ENCODE measurements at regions not wholly inside any gene's neighbourhood (a gene's known extent, or its start where the extent isn't known, plus 50 kb on each side); places are given as distances from the start of the nearest gene placed in this dataset.

DNA sequence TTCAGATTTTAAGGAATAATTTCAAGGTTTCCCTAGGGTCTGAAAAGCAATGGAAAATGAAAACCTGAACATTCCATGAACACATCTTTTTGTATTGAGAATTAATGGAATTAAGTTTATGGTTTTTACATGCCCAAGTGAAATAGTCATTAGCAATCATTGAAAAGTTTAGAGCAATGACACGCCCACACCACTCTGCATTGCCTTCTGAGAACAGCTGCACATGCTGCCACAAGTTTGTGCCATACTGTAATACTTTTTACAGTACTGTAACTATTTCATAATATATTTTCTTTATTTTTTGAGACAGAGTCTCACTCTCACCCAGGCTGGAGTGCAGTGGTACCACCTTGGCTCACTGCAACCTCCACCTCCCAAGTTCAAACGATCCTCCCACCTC, 345.2 kb upstream of the PMFBP1 start:
- no peak for DNase-seq
- Histone ChIP-seq H3K36me3 (no peaks in the 10 kb centered on the region), H3K9me3 (peaks cover 0 to 5% (median 2%) of the 10 kb centered on the region in 4 donors), H3K27ac (no peak overlapping the region), H3K4me3 (no peak overlapping the region), H3K4me1 (no peaks in the 10 kb centered on the region), H3K27me3 (no peaks in the 10 kb centered on the region)
- intact Hi-C loops (cut with DNase I) = no loop called here
- WGBS, 2 donors = 96 to 100% methylated on average over 2 of the region's 2 CpGs
- TF ChIP-seq POLR2A (IDR thresholded peaks at IDR 0.05) (no peak), POLR2AphosphoS5 (IDR thresholded peaks at IDR 0.05) (no peak), EP300 (IDR thresholded peaks at IDR 0.05) (no peak)
- TF ChIP-seq, protein P1, sequence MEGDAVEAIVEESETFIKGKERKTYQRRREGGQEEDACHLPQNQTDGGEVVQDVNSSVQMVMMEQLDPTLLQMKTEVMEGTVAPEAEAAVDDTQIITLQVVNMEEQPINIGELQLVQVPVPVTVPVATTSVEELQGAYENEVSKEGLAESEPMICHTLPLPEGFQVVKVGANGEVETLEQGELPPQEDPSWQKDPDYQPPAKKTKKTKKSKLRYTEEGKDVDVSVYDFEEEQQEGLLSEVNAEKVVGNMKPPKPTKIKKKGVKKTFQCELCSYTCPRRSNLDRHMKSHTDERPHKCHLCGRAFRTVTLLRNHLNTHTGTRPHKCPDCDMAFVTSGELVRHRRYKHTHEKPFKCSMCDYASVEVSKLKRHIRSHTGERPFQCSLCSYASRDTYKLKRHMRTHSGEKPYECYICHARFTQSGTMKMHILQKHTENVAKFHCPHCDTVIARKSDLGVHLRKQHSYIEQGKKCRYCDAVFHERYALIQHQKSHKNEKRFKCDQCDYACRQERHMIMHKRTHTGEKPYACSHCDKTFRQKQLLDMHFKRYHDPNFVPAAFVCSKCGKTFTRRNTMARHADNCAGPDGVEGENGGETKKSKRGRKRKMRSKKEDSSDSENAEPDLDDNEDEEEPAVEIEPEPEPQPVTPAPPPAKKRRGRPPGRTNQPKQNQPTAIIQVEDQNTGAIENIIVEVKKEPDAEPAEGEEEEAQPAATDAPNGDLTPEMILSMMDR (IDR thresholded peaks at IDR 0.05) = no peak

GRCh38 chr16:72511171-72511570, 339.2 kb upstream of the PMFBP1 start:
- TF ChIP-seq, protein P1 (IDR thresholded peaks at IDR 0.05) = no peak
- Histone ChIP-seq H3K36me3 (no peaks in the 10 kb centered on the region), H3K4me3 (no peak overlapping the region), H3K4me1 (no peaks in the 10 kb centered on the region), H3K27me3 (no peaks in the 10 kb centered on the region), H3K27ac (no peak overlapping the region), H3K9me3 (peaks cover 0 to 2% (median 0%) of the 10 kb centered on the region in 4 donors)
- intact Hi-C loops (cut with DNase I) = no loop called here
- no peak for DNase-seq
- WGBS, 2 donors = 95% methylated on average over 3 of the region's 3 CpGs

DNA sequence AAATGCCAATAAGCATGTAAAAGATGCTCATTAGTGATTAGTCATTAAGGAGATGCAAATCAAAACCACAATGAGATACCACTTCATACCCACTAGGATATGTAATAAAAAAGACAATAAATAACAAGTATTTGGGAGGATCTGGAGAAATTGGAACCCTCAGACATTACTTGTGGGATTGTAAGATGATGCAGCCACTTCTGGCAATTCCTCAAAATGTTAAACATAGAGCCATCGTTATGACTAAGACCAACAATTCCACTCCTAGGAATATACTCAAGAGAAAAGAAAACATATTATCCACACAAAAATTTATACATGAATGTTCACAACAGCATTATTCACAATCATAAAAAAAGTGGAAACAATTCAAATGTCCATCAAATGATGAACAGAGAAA, 336.2 kb upstream of the PMFBP1 start:
- no peak overlapping the region for H3K27ac ChIP-seq
- H3K4me1 ChIP-seq = no peaks in the 10 kb centered on the region
- TF ChIP-seq POLR2AphosphoS5 (IDR thresholded peaks at IDR 0.05) (no peak), EP300 (IDR thresholded peaks at IDR 0.05) (no peak), POLR2A (IDR thresholded peaks at IDR 0.05) (no peak)
- TF ChIP-seq, protein P1 (IDR thresholded peaks at IDR 0.05) = no peak
- no peaks in the 10 kb centered on the region for H3K36me3 ChIP-seq
- intact Hi-C loops (cut with DNase I) = loop anchor here (10.0 kb wide), 1 partner anchor 687 kb away; no protein-coding TSS in a partner anchor
- H3K4me3 ChIP-seq = no peak overlapping the region
- no peak for DNase-seq
- peaks cover 0 to 2% (median 0%) of the 10 kb centered on the region in 4 donors for H3K9me3 ChIP-seq
- WGBS, 2 donors = 89 to 90% methylated on average over 1 of the region's 1 CpG
- H3K27me3 ChIP-seq = no peaks in the 10 kb centered on the region

- Histone ChIP-seq H3K4me1 (no peaks in the 10 kb centered on the region), H3K27me3 (no peaks in the 10 kb centered on the region), H3K4me3 (no peak overlapping the region), H3K27ac (no peak overlapping the region), H3K9me3 (no peaks in the 10 kb centered on the region), H3K36me3 (no peaks in the 10 kb centered on the region)
- DNase-seq = no peak
- intact Hi-C loops (cut with DNase I) = loop anchor here (5.0 to 10.0 kb wide), 2 partner anchors 692 to 1380 kb away; no protein-coding TSS in a partner anchor
- TF ChIP-seq EP300 (IDR thresholded peaks at IDR 0.05) (no peak), POLR2A (IDR thresholded peaks at IDR 0.05) (no peak), POLR2AphosphoS5 (IDR thresholded peaks at IDR 0.05) (no peak)
- TF ChIP-seq, protein P1 (IDR thresholded peaks at IDR 0.05) = no peak
- 58 to 64% methylated on average over 1 of the region's 1 CpG for WGBS, 2 donors
These were observed 330.6 kb upstream of the PMFBP1 start for GRCh38 chr16:72502594-72503005.

All from sigmoid colon (tissue), 6 donors.